NCI-H446 treated with DMSO at 0.1 percent for 48 hours (cell line): ENCODE measurements at regions not wholly inside any gene's neighbourhood (a gene's known extent, or its start where the extent isn't known, plus 50 kb on each side); places are given as distances from the start of the nearest gene placed in this dataset.

Experiments
- DNase-seq: peaks from one replicate; lab custom pipeline; 2025; lab: John Stamatoyannopoulos, UW

- peak; percentile 7 for DNase-seq
Measured at GRCh38 chr18:11553098-11553940, 56.1 kb upstream of the SLC35G4 start.

GRCh38 chr18:11548916-11549551 lies 60.4 kb upstream of the SLC35G4 start:
- DNase-seq: no peak

GRCh38 chr18:11548396-11548795 lies 61.0 kb upstream of the SLC35G4 start:
- DNase-seq: no peak

GRCh38 chr18:11544060-11544633 lies 65.2 kb upstream of the SLC35G4 start:
- no peak for DNase-seq

GRCh38 chr18:11541179-11541578 lies 68.2 kb upstream of the SLC35G4 start:
- no peak for DNase-seq

- DNase-seq: no peak
Measured at GRCh38 chr18:11533942-11534496, 75.4 kb upstream of the SLC35G4 start.

GRCh38 chr18:11533513-11533890 lies 75.9 kb upstream of the SLC35G4 start:
- DNase-seq: no peak

GRCh38 chr18:11532758-11533512 lies 76.5 kb upstream of the SLC35G4 start:
- no peak for DNase-seq

- no peak for DNase-seq
Measured at GRCh38 chr18:11529081-11529480, 80.3 kb upstream of the SLC35G4 start.

GRCh38 chr18:11526675-11527074 lies 82.7 kb upstream of the SLC35G4 start:
- no peak for DNase-seq

- DNase-seq: no peak
Measured at GRCh38 chr18:11523804-11524203, 85.6 kb upstream of the SLC35G4 start.

- DNase-seq: no peak
Measured at GRCh38 chr18:11522992-11523391, 86.4 kb upstream of the SLC35G4 start.

- DNase-seq: no peak
Measured at GRCh38 chr18:11521853-11522252, 87.5 kb upstream of the SLC35G4 start.

- DNase-seq: no peak
Measured at GRCh38 chr18:11520536-11520935, 88.9 kb upstream of the SLC35G4 start.

- no peak for DNase-seq
Measured at GRCh38 chr18:11518788-11519685, 90.4 kb upstream of the SLC35G4 start.

- no peak for DNase-seq
Measured at GRCh38 chr18:11517704-11518103, 91.7 kb upstream of the SLC35G4 start.

- no peak for DNase-seq
Measured at GRCh38 chr18:11516751-11517503, 92.5 kb upstream of the SLC35G4 start.

- no peak for DNase-seq
Measured at GRCh38 chr18:11514267-11514666, 95.1 kb upstream of the SLC35G4 start.

GRCh38 chr18:11512096-11513025 lies 97.0 kb upstream of the SLC35G4 start:
- no peak for DNase-seq
